ENCODE measurements at regions not wholly inside any gene's neighbourhood (a gene's known extent, or its start where the extent isn't known, plus 50 kb on each side); places are given as distances from the start of the nearest gene placed in this dataset.

- DNase-seq (ENCODE audit: low read depth in 2 of 3, low spot score in 2 of 3), result no peak
Measured at GRCh38 chr15:69529961-69530633, 77.5 kb downstream of the RPLP1 start.

GRCh38 chr15:69530991-69531664 is 78.5 kb downstream of the RPLP1 start:
- no peak for DNase-seq (ENCODE audit: low read depth in 2 of 3, low spot score in 2 of 3)

GRCh38 chr15:69531665-69532027 is 79.0 kb downstream of the RPLP1 start:
- DNase-seq (ENCODE audit: low read depth in 2 of 3, low spot score in 2 of 3), result no peak

GRCh38 chr15:69532066-69532465 is 79.4 kb downstream of the RPLP1 start:
- DNase-seq (ENCODE audit: low read depth in 2 of 3, low spot score in 2 of 3), result no peak

- no peak for DNase-seq (ENCODE audit: low read depth in 2 of 3, low spot score in 2 of 3)
Measured at GRCh38 chr15:69532856-69533255, 80.2 kb downstream of the RPLP1 start.

GRCh38 chr15:69533522-69533921 is 80.9 kb downstream of the RPLP1 start:
- no peak for DNase-seq (ENCODE audit: low read depth in 2 of 3, low spot score in 2 of 3)

- no peak for DNase-seq (ENCODE audit: low read depth in 2 of 3, low spot score in 2 of 3)
Measured at GRCh38 chr15:69535101-69535638, 82.6 kb downstream of the RPLP1 start.

- no peak for DNase-seq (ENCODE audit: low read depth in 2 of 3, low spot score in 2 of 3)
Measured at GRCh38 chr15:69535998-69536397, 83.4 kb downstream of the RPLP1 start.

GRCh38 chr15:69536726-69537512 is 84.3 kb downstream of the RPLP1 start:
- no peak for DNase-seq (ENCODE audit: low read depth in 2 of 3, low spot score in 2 of 3)

- DNase-seq (ENCODE audit: low read depth in 2 of 3, low spot score in 2 of 3), result no peak
Measured at GRCh38 chr15:69537901-69538300, 85.3 kb downstream of the RPLP1 start.

- no peak for DNase-seq (ENCODE audit: low read depth in 2 of 3, low spot score in 2 of 3)
Measured at GRCh38 chr15:69538379-69538778, 85.8 kb downstream of the RPLP1 start.

- DNase-seq (ENCODE audit: low read depth in 2 of 3, low spot score in 2 of 3), result no peak
Measured at GRCh38 chr15:69539345-69539744, 86.7 kb downstream of the RPLP1 start.

- DNase-seq (ENCODE audit: low read depth in 2 of 3, low spot score in 2 of 3), result no peak
Measured at GRCh38 chr15:69540622-69541021, 88.0 kb downstream of the RPLP1 start.

GRCh38 chr15:69542028-69542427 is 89.4 kb downstream of the RPLP1 start:
- no peak for DNase-seq (ENCODE audit: low read depth in 2 of 3, low spot score in 2 of 3)

GRCh38 chr15:69543681-69544364 is 91.2 kb downstream of the RPLP1 start:
- no peak for DNase-seq (ENCODE audit: low read depth in 2 of 3, low spot score in 2 of 3)

- DNase-seq (ENCODE audit: low read depth in 2 of 3, low spot score in 2 of 3), result no peak
Measured at GRCh38 chr15:69544365-69545113, 91.9 kb downstream of the RPLP1 start.

- no peak for DNase-seq (ENCODE audit: low read depth in 2 of 3, low spot score in 2 of 3)
Measured at GRCh38 chr15:69546182-69546581, 93.6 kb downstream of the RPLP1 start.

GRCh38 chr15:69548395-69549180 is 96.0 kb downstream of the RPLP1 start:
- DNase-seq (ENCODE audit: low read depth in 2 of 3, low spot score in 2 of 3), result no peak

- no peak for DNase-seq (ENCODE audit: low read depth in 2 of 3, low spot score in 2 of 3)
Measured at GRCh38 chr15:69551391-69552056, 98.9 kb downstream of the RPLP1 start.
